ENCODE measurements at regions not wholly inside any gene's neighbourhood (a gene's known extent, or its start where the extent isn't known, plus 50 kb on each side); places are given as distances from the start of the nearest gene placed in this dataset.

DNA sequence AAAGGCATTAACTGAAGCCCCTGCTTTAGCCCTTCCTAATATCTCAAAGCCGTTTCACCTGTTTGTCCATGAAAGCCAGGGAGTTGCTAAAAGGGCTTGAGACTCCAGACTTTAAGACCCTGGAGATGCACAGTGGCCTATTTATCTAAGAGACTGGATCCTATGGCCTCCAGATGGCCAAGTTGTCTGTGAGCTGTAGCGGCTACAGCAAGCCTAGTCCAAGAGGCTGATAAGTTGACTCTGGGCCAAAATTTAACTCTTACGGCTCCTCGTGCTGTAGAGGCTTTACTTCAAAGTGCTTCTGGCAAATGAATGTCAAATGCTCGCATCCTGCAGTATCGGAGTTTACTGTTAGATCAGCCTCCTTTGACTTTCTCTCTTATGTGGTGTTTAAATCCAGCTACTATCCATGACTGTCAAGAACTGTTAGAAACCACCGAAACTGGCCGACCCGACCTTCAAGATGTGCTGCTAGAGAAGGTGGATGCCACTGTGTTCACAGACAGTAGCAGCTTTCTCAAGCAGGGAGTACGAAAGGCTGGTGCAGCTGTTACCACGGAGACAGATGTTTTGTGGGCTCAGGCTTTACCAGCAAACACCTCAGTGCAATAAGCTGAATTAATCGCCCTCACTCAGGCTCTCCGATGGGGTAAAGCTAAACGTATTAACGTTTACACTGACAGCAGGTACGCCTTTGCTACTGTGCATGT, 336.7 kb upstream of the CNTNAP5 start:
- TF ChIP-seq TAF1 (IDR thresholded peaks at IDR 0.05; ENCODE audit: borderline replicate concordance, insufficient read depth, low read length) (no peak), REST (IDR thresholded peaks at IDR 0.05; ENCODE audit: insufficient read depth in 1 of 2, low read depth in 2 of 2, low read length in 2 of 2) (no peak), SIN3A (IDR thresholded peaks at IDR 0.05; ENCODE audit: borderline replicate concordance, insufficient read depth, low read length) (no peak), POLR2AphosphoS5 (IDR thresholded peaks at IDR 0.05; ENCODE audit: low read depth, low read length) (no peak), FOXP2 (optimal IDR thresholded peaks at IDR 0.05; ENCODE audit: borderline replicate concordance, extremely low read depth, extremely low read length, insufficient read depth) (no peak)

DNA sequence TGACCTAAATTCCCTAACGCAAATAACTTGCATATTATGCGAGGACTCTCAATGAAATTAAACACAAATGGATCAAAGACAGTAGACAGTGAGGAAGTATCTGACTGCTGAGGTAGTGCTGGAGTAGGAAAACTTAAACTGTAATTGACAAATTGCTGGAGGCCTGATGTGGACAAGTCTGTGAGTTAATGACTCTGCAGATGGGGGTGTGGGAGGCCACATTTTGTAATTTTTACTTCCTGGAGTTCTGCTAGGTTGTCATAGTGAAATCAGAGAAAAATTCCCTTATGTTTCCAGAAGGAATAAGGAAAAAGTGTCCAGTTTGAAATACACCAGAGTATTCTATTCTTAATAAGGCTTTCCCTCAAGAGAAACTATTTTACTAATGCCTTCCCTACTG, 333.0 kb upstream of the CNTNAP5 start:
- TF ChIP-seq REST (IDR thresholded peaks at IDR 0.05; ENCODE audit: insufficient read depth in 1 of 2, low read depth in 2 of 2, low read length in 2 of 2): no peak

DNA sequence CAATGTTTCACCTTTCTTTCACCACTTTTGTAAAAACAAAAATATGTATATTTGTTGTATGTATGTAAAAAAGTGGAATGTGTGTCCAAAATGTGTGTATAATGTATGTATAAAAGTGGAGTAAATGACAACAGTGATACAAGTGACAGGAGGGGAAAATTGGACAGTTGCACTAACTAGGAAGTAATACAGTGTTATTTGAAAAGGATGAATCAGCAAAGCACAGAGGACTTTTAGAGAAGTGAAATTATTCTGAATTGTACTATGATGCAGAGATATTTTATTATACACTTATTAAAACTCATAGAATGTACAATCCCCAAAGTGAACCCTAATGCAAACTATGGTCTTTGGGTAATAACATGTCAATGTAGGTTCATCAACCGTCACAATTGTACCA, 331.3 kb upstream of the CNTNAP5 start:
- TF ChIP-seq POLR2AphosphoS5 (IDR thresholded peaks at IDR 0.05; ENCODE audit: low read depth, low read length) (no peak), REST (IDR thresholded peaks at IDR 0.05; ENCODE audit: insufficient read depth in 1 of 2, low read depth in 2 of 2, low read length in 2 of 2) (no peak), TAF1 (IDR thresholded peaks at IDR 0.05; ENCODE audit: borderline replicate concordance, insufficient read depth, low read length) (no peak), SIN3A (IDR thresholded peaks at IDR 0.05; ENCODE audit: borderline replicate concordance, insufficient read depth, low read length) (no peak), FOXP2 (optimal IDR thresholded peaks at IDR 0.05; ENCODE audit: borderline replicate concordance, extremely low read depth, extremely low read length, insufficient read depth) (no peak)

DNA sequence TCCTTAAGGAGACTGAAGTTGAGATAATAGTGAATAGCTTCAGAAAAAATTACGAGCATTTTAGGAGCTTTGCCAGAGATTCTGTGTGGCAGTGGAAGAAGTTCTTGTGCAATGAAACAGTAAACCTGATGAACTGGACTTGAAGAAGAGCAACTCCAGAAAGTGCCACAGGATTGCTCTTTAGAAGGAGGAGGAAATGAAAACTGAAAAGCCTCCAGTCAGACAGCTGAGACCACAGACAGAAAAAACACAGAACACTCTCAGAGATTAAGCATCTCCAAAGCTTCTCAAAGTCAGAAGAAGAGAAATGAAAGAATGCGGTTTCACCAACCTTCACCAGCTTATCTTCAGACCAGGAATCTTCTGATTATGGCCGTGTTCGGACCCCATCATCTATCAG, 329.7 kb upstream of the CNTNAP5 start:
- TF ChIP-seq TAF1 (IDR thresholded peaks at IDR 0.05; ENCODE audit: borderline replicate concordance, insufficient read depth, low read length): no peak
- TF ChIP-seq FOXP2 (optimal IDR thresholded peaks at IDR 0.05; ENCODE audit: borderline replicate concordance, extremely low read depth, extremely low read length, insufficient read depth): no peak
- TF ChIP-seq SIN3A (IDR thresholded peaks at IDR 0.05; ENCODE audit: borderline replicate concordance, insufficient read depth, low read length): no peak
- no peak for TF ChIP-seq REST (IDR thresholded peaks at IDR 0.05; ENCODE audit: insufficient read depth in 1 of 2, low read depth in 2 of 2, low read length in 2 of 2)
- TF ChIP-seq POLR2AphosphoS5 (IDR thresholded peaks at IDR 0.05; ENCODE audit: low read depth, low read length): no peak

- TF ChIP-seq POLR2AphosphoS5 (IDR thresholded peaks at IDR 0.05; ENCODE audit: low read depth, low read length) (no peak), FOXP2 (optimal IDR thresholded peaks at IDR 0.05; ENCODE audit: borderline replicate concordance, extremely low read depth, extremely low read length, insufficient read depth) (no peak), TAF1 (IDR thresholded peaks at IDR 0.05; ENCODE audit: borderline replicate concordance, insufficient read depth, low read length) (no peak), REST (IDR thresholded peaks at IDR 0.05; ENCODE audit: insufficient read depth in 1 of 2, low read depth in 2 of 2, low read length in 2 of 2) (no peak), SIN3A (IDR thresholded peaks at IDR 0.05; ENCODE audit: borderline replicate concordance, insufficient read depth, low read length) (no peak)
Measured at GRCh38 chr2:123696021-123696420, 329.1 kb upstream of the CNTNAP5 start.
